ENCODE measurements at regions not wholly inside any gene's neighbourhood (a gene's known extent, or its start where the extent isn't known, plus 50 kb on each side); places are given as distances from the start of the nearest gene placed in this dataset.

- no peak for DNase-seq (ENCODE audit: low spot score, unreplicated experiment)
- H3K4me1 Mint-ChIP-seq (ENCODE audit: low read depth) = peaks cover 19% of the 10 kb centered on the region
- H3K4me3 Mint-ChIP-seq (ENCODE audit: low read depth) = no peak overlapping the region
- peaks cover 6% of the 10 kb centered on the region for H3K9me3 Mint-ChIP-seq (ENCODE audit: low read depth)
- no peak overlapping the region for H3K27ac Mint-ChIP-seq
- H3K36me3 Mint-ChIP-seq (ENCODE audit: insufficient read depth) = no peaks in the 10 kb centered on the region
- TF ChIP-seq CTCF (IDR thresholded peaks at IDR 0.05; ENCODE audit: unreplicated experiment) = no peak
- no peaks in the 10 kb centered on the region for H3K27me3 Mint-ChIP-seq
These were observed 308.9 kb downstream of the MN1 start for GRCh38 chr22:27492566-27493201.

GRCh38 chr22:27493796-27494195 is 307.8 kb downstream of the MN1 start:
- H3K36me3 Mint-ChIP-seq (ENCODE audit: insufficient read depth) = no peaks in the 10 kb centered on the region
- H3K4me1 Mint-ChIP-seq (ENCODE audit: low read depth) = peaks cover 11% of the 10 kb centered on the region
- peaks cover 6% of the 10 kb centered on the region for H3K9me3 Mint-ChIP-seq (ENCODE audit: low read depth)
- TF ChIP-seq CTCF (IDR thresholded peaks at IDR 0.05; ENCODE audit: unreplicated experiment) = no peak
- H3K27ac Mint-ChIP-seq = no peak overlapping the region
- H3K27me3 Mint-ChIP-seq = no peaks in the 10 kb centered on the region
- H3K4me3 Mint-ChIP-seq (ENCODE audit: low read depth) = no peak overlapping the region
- DNase-seq (ENCODE audit: low spot score, unreplicated experiment) = no peak

GRCh38 chr22:27494785-27495184 is 306.8 kb downstream of the MN1 start:
- H3K27me3 Mint-ChIP-seq = no peaks in the 10 kb centered on the region
- H3K4me1 Mint-ChIP-seq (ENCODE audit: low read depth) = peaks cover 5% of the 10 kb centered on the region
- H3K9me3 Mint-ChIP-seq (ENCODE audit: low read depth) = peaks cover 6% of the 10 kb centered on the region
- DNase-seq (ENCODE audit: low spot score, unreplicated experiment) = no peak
- peak overlapping the region; percentile 68 for H3K27ac Mint-ChIP-seq
- H3K36me3 Mint-ChIP-seq (ENCODE audit: insufficient read depth) = no peaks in the 10 kb centered on the region
- H3K4me3 Mint-ChIP-seq (ENCODE audit: low read depth) = no peak overlapping the region
- no peak for TF ChIP-seq CTCF (IDR thresholded peaks at IDR 0.05; ENCODE audit: unreplicated experiment)

GRCh38 chr22:27495325-27495724 is 306.2 kb downstream of the MN1 start:
- H3K9me3 Mint-ChIP-seq (ENCODE audit: low read depth) = peaks cover 6% of the 10 kb centered on the region
- peaks cover 5% of the 10 kb centered on the region for H3K4me1 Mint-ChIP-seq (ENCODE audit: low read depth)
- DNase-seq (ENCODE audit: low spot score, unreplicated experiment) = no peak
- H3K4me3 Mint-ChIP-seq (ENCODE audit: low read depth) = no peak overlapping the region
- H3K27me3 Mint-ChIP-seq = no peaks in the 10 kb centered on the region
- no peak overlapping the region for H3K27ac Mint-ChIP-seq
- TF ChIP-seq CTCF (IDR thresholded peaks at IDR 0.05; ENCODE audit: unreplicated experiment) = no peak
- no peaks in the 10 kb centered on the region for H3K36me3 Mint-ChIP-seq (ENCODE audit: insufficient read depth)

GRCh38 chr22:27499121-27499520 is 302.4 kb downstream of the MN1 start:
- Mint-ChIP-seq H3K4me1 (ENCODE audit: low read depth) (peaks cover 9% of the 10 kb centered on the region), H3K36me3 (ENCODE audit: insufficient read depth) (no peaks in the 10 kb centered on the region), H3K9me3 (ENCODE audit: low read depth) (no peaks in the 10 kb centered on the region), H3K27me3 (no peaks in the 10 kb centered on the region), H3K27ac (no peak overlapping the region), H3K4me3 (ENCODE audit: low read depth) (no peak overlapping the region)
- no peak for DNase-seq (ENCODE audit: low spot score, unreplicated experiment)
- TF ChIP-seq CTCF (IDR thresholded peaks at IDR 0.05; ENCODE audit: unreplicated experiment) = no peak

Measured in progenitor cell of endocrine pancreas (in vitro differentiated cells).